Umbilical cord (tissue), 1 donor: ENCODE measurements at regions not wholly inside any gene's neighbourhood (a gene's known extent, or its start where the extent isn't known, plus 50 kb on each side); places are given as distances from the start of the nearest gene placed in this dataset.

Experiments used
- DNase-seq: peaks from one replicate; pipeline ENCODE4 v3.0.0-alpha.2; 2015; ENCODE audit warnings: low spot score

GRCh38 chr5:2658447-2658846 is 93.0 kb downstream of the IRX2 start:
- DNase-seq: no peak

- no peak for DNase-seq
These were observed 94.3 kb downstream of the IRX2 start for GRCh38 chr5:2657151-2657550.

GRCh38 chr5:2656206-2656605 is 95.3 kb downstream of the IRX2 start:
- DNase-seq: no peak

- no peak for DNase-seq
These were observed 97.5 kb downstream of the IRX2 start for GRCh38 chr5:2653991-2654390.

GRCh38 chr5:2651116-2651515 is 100.4 kb downstream of the IRX2 start:
- DNase-seq: no peak

- DNase-seq: no peak
These were observed 108.7 kb downstream of the IRX2 start for GRCh38 chr5:2642684-2643345.

GRCh38 chr5:2640717-2641116 is 110.8 kb downstream of the IRX2 start:
- DNase-seq: no peak

GRCh38 chr5:2639425-2639824 is 112.1 kb downstream of the IRX2 start:
- no peak for DNase-seq

- no peak for DNase-seq
These were observed 116.9 kb downstream of the IRX2 start for GRCh38 chr5:2634399-2635176.

GRCh38 chr5:2633992-2634391 is 117.5 kb downstream of the IRX2 start:
- no peak for DNase-seq

- DNase-seq: no peak
These were observed 119.7 kb downstream of the IRX2 start for GRCh38 chr5:2631758-2632157.

GRCh38 chr5:2629045-2629444 is 122.4 kb downstream of the IRX2 start:
- no peak for DNase-seq

- no peak for DNase-seq
These were observed 123.6 kb downstream of the IRX2 start for GRCh38 chr5:2627867-2628266.

- no peak for DNase-seq
These were observed 124.9 kb downstream of the IRX2 start for GRCh38 chr5:2626572-2626971.

GRCh38 chr5:2622866-2623265 is 128.6 kb downstream of the IRX2 start:
- no peak for DNase-seq

- no peak for DNase-seq
These were observed 129.8 kb downstream of the IRX2 start for GRCh38 chr5:2621631-2622030.

GRCh38 chr5:2619216-2619615 is 132.3 kb downstream of the IRX2 start:
- DNase-seq: no peak

GRCh38 chr5:2617461-2617860 is 134.0 kb downstream of the IRX2 start:
- DNase-seq: no peak

GRCh38 chr5:2615917-2616316 is 135.6 kb downstream of the IRX2 start:
- DNase-seq: no peak

GRCh38 chr5:2614571-2614970 is 136.9 kb downstream of the IRX2 start:
- DNase-seq: no peak

- no peak for DNase-seq
These were observed 139.8 kb downstream of the IRX2 start for GRCh38 chr5:2611659-2612058.

GRCh38 chr5:2610986-2611385 is 140.5 kb downstream of the IRX2 start:
- no peak for DNase-seq

- no peak for DNase-seq
These were observed 143.1 kb downstream of the IRX2 start for GRCh38 chr5:2608391-2608790.
